ENCODE measurements at regions not wholly inside any gene's neighbourhood (a gene's known extent, or its start where the extent isn't known, plus 50 kb on each side); places are given as distances from the start of the nearest gene placed in this dataset.

- TF ChIP-seq TCF12 (IDR thresholded peaks at IDR 0.05; ENCODE audit: low read depth) (no peak), REST (IDR thresholded peaks at IDR 0.05; ENCODE audit: low read depth) (no peak), CREB1 (IDR thresholded peaks at IDR 0.05; ENCODE audit: low read depth) (no peak), YY1 (IDR thresholded peaks at IDR 0.05; ENCODE audit: low read depth) (no peak), FOXM1 (IDR thresholded peaks at IDR 0.05; ENCODE audit: borderline replicate concordance, low read depth) (no peak), RAD21 (IDR thresholded peaks at IDR 0.05; ENCODE audit: low read depth) (no peak), TEAD4 (IDR thresholded peaks at IDR 0.05) (no peak), EGR1 (IDR thresholded peaks at IDR 0.05) (no peak), MAX (IDR thresholded peaks at IDR 0.05) (no peak), USF1 (IDR thresholded peaks at IDR 0.05) (no peak), NFIC (IDR thresholded peaks at IDR 0.05) (no peak)
Measured at GRCh38 chr10:107436568-107436967, 272.1 kb upstream of the SORCS1 start.

GRCh38 chr10:107434854-107435253 is 270.3 kb upstream of the SORCS1 start:
- no peak for TF ChIP-seq YY1 (IDR thresholded peaks at IDR 0.05; ENCODE audit: low read depth)
- TF ChIP-seq CREB1 (IDR thresholded peaks at IDR 0.05; ENCODE audit: low read depth), result no peak
- TF ChIP-seq REST (IDR thresholded peaks at IDR 0.05; ENCODE audit: low read depth), result no peak
- no peak for TF ChIP-seq MAX (IDR thresholded peaks at IDR 0.05)

GRCh38 chr10:107434201-107434600 is 269.7 kb upstream of the SORCS1 start:
- TF ChIP-seq CEBPB (IDR thresholded peaks at IDR 0.05), result no peak
- no peak for TF ChIP-seq TCF12 (IDR thresholded peaks at IDR 0.05; ENCODE audit: low read depth)
- no peak for TF ChIP-seq EP300 (IDR thresholded peaks at IDR 0.05; ENCODE audit: borderline replicate concordance)
- TF ChIP-seq EGR1 (IDR thresholded peaks at IDR 0.05), result no peak
- TF ChIP-seq TEAD4 (IDR thresholded peaks at IDR 0.05), result no peak
- no peak for TF ChIP-seq MAX (IDR thresholded peaks at IDR 0.05)
- no peak for TF ChIP-seq ZBTB7A (IDR thresholded peaks at IDR 0.05; ENCODE audit: low read depth)

- no peak for TF ChIP-seq CREB1 (IDR thresholded peaks at IDR 0.05; ENCODE audit: low read depth)
- no peak for TF ChIP-seq REST (IDR thresholded peaks at IDR 0.05; ENCODE audit: low read depth)
- no peak for TF ChIP-seq NFIC (IDR thresholded peaks at IDR 0.05)
- no peak for TF ChIP-seq ZBTB7A (IDR thresholded peaks at IDR 0.05; ENCODE audit: low read depth)
Measured at GRCh38 chr10:107433605-107434004, 269.1 kb upstream of the SORCS1 start.

GRCh38 chr10:107430446-107430845 is 265.9 kb upstream of the SORCS1 start:
- TF ChIP-seq FOXM1 (IDR thresholded peaks at IDR 0.05; ENCODE audit: borderline replicate concordance, low read depth) (no peak), MAX (IDR thresholded peaks at IDR 0.05) (no peak), CEBPB (IDR thresholded peaks at IDR 0.05) (no peak), REST (IDR thresholded peaks at IDR 0.05; ENCODE audit: low read depth) (no peak), NFIC (IDR thresholded peaks at IDR 0.05) (no peak), TEAD4 (IDR thresholded peaks at IDR 0.05) (no peak), EGR1 (IDR thresholded peaks at IDR 0.05) (no peak), RAD21 (IDR thresholded peaks at IDR 0.05; ENCODE audit: low read depth) (no peak), USF1 (IDR thresholded peaks at IDR 0.05) (no peak), CREB1 (IDR thresholded peaks at IDR 0.05; ENCODE audit: low read depth) (no peak), TAF1 (IDR thresholded peaks at IDR 0.05; ENCODE audit: low read depth) (no peak), TCF12 (IDR thresholded peaks at IDR 0.05; ENCODE audit: low read depth) (no peak), EP300 (IDR thresholded peaks at IDR 0.05; ENCODE audit: borderline replicate concordance) (no peak), ZBTB7A (IDR thresholded peaks at IDR 0.05; ENCODE audit: low read depth) (no peak), YY1 (IDR thresholded peaks at IDR 0.05; ENCODE audit: low read depth) (no peak)

Measured in Ishikawa (cell line).